ENCODE measurements at regions not wholly inside any gene's neighbourhood (a gene's known extent, or its start where the extent isn't known, plus 50 kb on each side); places are given as distances from the start of the nearest gene placed in this dataset.

GRCh38 chr9:105065098-105066088 lies 137.4 kb upstream of the ABCA1 start:
- no peak for DNase-seq

- no peak for DNase-seq
Observed at GRCh38 chr9:105066275-105066865, 138.4 kb upstream of the ABCA1 start.

GRCh38 chr9:105067895-105068580 lies 140.1 kb upstream of the ABCA1 start:
- DNase-seq = no peak

- DNase-seq = no peak
Observed at GRCh38 chr9:105069285-105069684, 141.3 kb upstream of the ABCA1 start.

GRCh38 chr9:105069696-105070095 lies 141.7 kb upstream of the ABCA1 start:
- no peak for DNase-seq

- DNase-seq = no peak
Observed at GRCh38 chr9:105070176-105070575, 142.2 kb upstream of the ABCA1 start.

- no peak for DNase-seq
Observed at GRCh38 chr9:105072476-105072875, 144.5 kb upstream of the ABCA1 start.

- DNase-seq = no peak
Observed at GRCh38 chr9:105073147-105073546, 145.2 kb upstream of the ABCA1 start.

- no peak for DNase-seq
Observed at GRCh38 chr9:105074491-105074890, 146.5 kb upstream of the ABCA1 start.

GRCh38 chr9:105076729-105077128 lies 148.8 kb upstream of the ABCA1 start:
- no peak for DNase-seq

GRCh38 chr9:105079457-105079856 lies 151.5 kb upstream of the ABCA1 start:
- DNase-seq = no peak

- DNase-seq = no peak
Observed at GRCh38 chr9:105082843-105083242, 154.9 kb upstream of the ABCA1 start.

- DNase-seq = no peak
Observed at GRCh38 chr9:105083256-105083655, 155.3 kb upstream of the ABCA1 start.

GRCh38 chr9:105087910-105088898 lies 156.2 kb upstream of the SLC44A1 start:
- DNase-seq = no peak

- DNase-seq = no peak
Observed at GRCh38 chr9:105089874-105090273, 154.6 kb upstream of the SLC44A1 start.

GRCh38 chr9:105091004-105091640 lies 153.3 kb upstream of the SLC44A1 start:
- no peak for DNase-seq

- DNase-seq = no peak
Observed at GRCh38 chr9:105093685-105094084, 150.8 kb upstream of the SLC44A1 start.

GRCh38 chr9:105098370-105098769 lies 146.1 kb upstream of the SLC44A1 start:
- DNase-seq = no peak

- no peak for DNase-seq
Observed at GRCh38 chr9:105103776-105104175, 140.7 kb upstream of the SLC44A1 start.

GRCh38 chr9:105114318-105114717 lies 130.1 kb upstream of the SLC44A1 start:
- DNase-seq = peak in 1 of 4 experiments; percentile 3

GRCh38 chr9:105114964-105115728 lies 129.3 kb upstream of the SLC44A1 start:
- DNase-seq = no peak
